GM21737 (cell line): ENCODE measurements at regions not wholly inside any gene's neighbourhood (a gene's known extent, or its start where the extent isn't known, plus 50 kb on each side); places are given as distances from the start of the nearest gene placed in this dataset.

Experiments
- ATAC-seq: cut with Tn5 transposase; IDR thresholded peaks from one replicate; pipeline ENCODE4 v1.9.1; 2021; ENCODE audit warnings: mild to moderate bottlenecking, moderate library complexity; ENCODE audit not compliant: unreplicated experiment

GRCh38 chr16:62135446-62135845, 99.2 kb upstream of the CDH8 start:
- ATAC-seq, result no peak

GRCh38 chr16:62130101-62130500, 93.9 kb upstream of the CDH8 start:
- ATAC-seq, result no peak

GRCh38 chr16:62105244-62105643, 69.0 kb upstream of the CDH8 start:
- ATAC-seq, result no peak

DNA sequence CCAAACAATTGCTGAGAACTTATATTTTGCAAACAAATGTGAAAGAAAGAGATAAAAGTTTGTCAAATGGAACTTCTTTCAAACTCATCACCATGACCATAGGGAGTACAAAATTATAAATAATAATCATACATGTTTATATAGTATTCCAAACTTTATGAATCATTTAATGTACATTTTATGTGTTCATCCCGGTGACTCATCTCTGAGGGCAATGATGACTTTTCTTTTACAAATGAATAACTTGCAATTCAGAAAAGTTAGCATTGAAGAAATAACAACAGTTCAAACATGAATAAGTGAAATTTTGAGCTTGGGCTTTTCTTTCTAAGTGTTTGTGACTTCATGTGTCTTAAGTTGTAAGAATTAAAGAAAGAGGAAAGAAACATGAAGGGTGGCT, 66.3 kb upstream of the CDH8 start:
- no peak for ATAC-seq

- ATAC-seq, result no peak
Observed at GRCh38 chr16:62100651-62101050, 64.4 kb upstream of the CDH8 start.

DNA sequence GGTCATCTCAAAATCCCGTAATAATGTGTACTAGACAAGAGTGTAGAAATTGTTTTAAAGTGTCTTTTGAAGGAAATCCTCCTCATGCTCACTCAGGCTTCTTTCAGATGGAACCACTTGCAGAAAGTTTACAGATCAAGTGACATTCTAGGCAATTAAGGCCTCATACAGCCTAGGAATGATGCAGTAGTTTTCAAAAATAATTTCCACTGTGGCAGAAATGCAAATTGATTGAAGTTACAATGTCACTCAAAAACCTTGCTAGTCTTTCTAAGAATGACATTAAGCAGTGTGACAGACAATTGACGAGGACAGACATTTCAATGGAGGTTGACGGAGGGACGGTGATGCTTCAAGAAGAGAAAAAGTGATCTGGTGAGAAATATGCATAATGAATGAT, 53.5 kb upstream of the CDH8 start:
- no peak for ATAC-seq

GRCh38 chr16:62088731-62089410, 52.6 kb upstream of the CDH8 start:
- no peak for ATAC-seq
